Activated CD8-positive, alpha-beta memory T cell treated with anti-CD3 and anti-CD28 coated beads for 1 hour (primary cell): ENCODE measurements at regions not wholly inside any gene's neighbourhood (a gene's known extent, or its start where the extent isn't known, plus 50 kb on each side); places are given as distances from the start of the nearest gene placed in this dataset.

Experiments used
- DNase-seq, 2 donors: peaks; one replicate each; pipeline ENCODE4 v3.0.0-alpha.2; 2020; ENCODE audit warnings: low read depth in 1 of 2; ENCODE audit errors: extremely low read depth in 1 of 2

GRCh38 chr7:16320099-16320660 lies 101.2 kb downstream of the CRPPA start:
- no peak for DNase-seq

GRCh38 chr7:16318989-16319915 lies 102.1 kb downstream of the CRPPA start:
- DNase-seq: no peak

- no peak for DNase-seq
Observed at GRCh38 chr7:16318463-16318862, 102.9 kb downstream of the CRPPA start.

DNA sequence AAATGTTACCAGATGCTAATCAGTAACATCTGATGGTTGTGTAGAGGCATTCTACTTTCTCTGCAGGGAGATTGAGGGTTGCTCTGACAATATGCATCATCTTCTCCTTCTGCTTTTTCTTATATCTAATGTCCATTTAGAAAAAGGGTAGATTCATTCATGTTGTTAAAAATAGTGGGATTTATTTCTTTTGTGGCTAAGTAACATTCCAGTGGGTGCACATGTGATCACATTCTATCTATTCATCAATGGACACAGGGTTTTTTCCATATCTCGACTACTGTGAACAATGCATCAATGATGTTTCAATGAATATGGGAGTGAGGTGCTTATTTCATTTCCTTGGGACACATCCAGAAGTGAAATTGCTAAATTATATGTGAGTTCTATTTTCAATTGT lies 103.9 kb downstream of the CRPPA start:
- DNase-seq: no peak

- DNase-seq: no peak
Observed at GRCh38 chr7:16315280-16315679, 106.1 kb downstream of the CRPPA start.

DNA sequence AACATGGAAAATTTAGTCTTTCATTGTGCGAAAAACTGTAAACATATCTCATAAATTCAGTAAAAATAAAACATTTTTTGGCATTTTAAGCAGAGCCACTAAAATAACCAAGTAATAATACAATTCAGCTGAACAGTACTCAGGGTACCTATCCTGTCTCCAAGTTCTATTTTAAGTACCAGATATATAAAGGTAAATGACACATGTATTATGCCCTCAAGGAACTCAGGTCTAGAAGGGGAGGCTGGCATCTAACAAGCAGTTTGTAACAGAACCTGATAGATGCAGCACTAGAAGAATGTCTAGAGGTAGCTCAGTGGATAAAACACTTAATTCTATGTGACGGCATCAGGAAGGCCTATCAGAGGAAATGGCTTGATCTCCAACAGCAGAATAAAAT lies 112.2 kb downstream of the CRPPA start:
- no peak for DNase-seq

GRCh38 chr7:16301291-16301690 lies 120.0 kb downstream of the CRPPA start:
- DNase-seq: no peak

- no peak for DNase-seq
Observed at GRCh38 chr7:16300361-16300895, 120.9 kb downstream of the CRPPA start.

DNA sequence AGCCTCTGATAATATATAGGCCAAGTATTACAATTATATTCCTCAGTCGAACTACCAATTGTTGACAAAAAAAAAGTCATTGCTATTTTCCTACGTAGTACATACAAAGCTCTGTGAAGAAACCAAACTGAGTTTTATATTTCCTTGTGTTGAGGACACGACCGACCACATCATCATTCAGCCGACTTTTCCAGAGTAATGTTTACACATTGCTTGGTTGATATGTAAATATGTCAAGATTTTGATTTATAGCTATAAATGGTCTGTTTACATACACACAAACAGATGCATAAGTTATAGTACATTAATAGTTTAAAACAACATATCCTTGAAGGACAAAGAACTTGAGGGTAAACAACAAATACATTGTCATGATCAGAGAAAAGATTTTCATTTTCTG lies 121.5 kb downstream of the CRPPA start:
- DNase-seq: no peak

DNA sequence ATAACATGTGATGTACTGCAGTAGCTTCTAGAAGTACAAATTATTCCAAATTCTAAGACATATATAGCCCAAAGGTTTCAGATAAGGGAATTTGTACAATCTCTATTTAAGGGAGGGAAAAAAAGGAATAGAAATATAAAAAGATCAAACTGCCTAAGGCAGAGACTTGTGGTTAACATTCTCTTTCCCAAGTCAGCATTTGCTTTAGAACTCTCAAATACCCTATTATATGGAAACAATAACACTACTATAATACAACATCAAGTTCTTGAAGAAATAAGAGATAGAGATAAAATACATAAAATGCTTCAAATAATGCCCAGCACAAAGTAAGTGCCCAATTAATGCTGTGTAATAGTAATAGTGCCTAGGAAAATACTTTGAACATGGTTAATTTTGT lies 123.1 kb downstream of the CRPPA start:
- DNase-seq: no peak

DNA sequence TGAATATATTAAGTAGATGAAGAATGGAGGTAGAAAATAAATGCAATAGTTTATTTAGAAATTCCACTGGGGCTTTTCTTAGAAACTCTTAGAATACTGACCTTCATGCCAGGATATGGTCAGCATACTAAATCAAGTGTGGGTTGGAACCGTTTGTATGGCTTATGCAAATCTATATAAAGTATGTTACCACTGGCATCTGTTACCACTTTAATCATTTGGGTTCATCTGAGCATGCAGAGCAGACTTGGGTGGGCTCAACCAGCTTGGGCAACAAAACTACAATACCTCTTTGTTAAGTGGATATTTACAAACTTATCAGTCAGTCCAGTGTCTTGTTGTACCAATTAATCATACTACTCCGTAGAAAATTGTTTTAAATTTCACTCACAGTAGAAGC lies 125.8 kb downstream of the CRPPA start:
- DNase-seq: no peak

- DNase-seq: no peak
Observed at GRCh38 chr7:16293669-16294425, 127.5 kb downstream of the CRPPA start.

GRCh38 chr7:16284581-16284980 lies 136.8 kb downstream of the CRPPA start:
- no peak for DNase-seq

DNA sequence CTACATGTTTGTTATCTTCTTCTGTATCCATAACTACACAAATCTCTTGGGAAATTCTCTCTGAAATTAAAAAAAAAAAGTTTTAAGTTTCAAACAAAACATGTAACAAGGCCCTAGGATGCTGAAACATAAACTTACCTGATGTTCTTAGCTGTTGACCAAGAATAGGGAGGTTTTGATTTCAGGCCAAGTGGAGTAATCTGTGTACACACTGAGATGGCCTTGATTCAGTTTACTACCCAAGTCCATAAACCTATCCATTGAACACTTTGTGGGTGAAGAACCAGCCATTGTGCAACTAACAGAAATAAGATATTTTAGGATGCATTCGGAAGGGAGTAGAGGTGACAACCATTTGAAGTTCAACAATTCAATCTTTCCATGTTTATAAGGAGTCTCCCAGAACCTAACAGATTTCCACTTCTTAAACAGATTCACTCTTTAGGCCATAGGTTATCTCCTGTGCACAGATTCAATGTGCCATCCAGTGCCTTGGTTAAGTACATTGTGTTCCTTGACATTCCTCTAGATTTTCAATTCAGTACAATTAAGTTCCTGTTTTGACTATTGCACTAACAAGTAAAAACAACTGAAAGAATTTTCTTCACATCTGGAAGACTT lies 143.1 kb downstream of the CRPPA start:
- DNase-seq: no peak

GRCh38 chr7:16271990-16272665 lies 149.2 kb downstream of the CRPPA start:
- no peak for DNase-seq

GRCh38 chr7:16271355-16271915 lies 149.9 kb downstream of the CRPPA start:
- no peak for DNase-seq

- no peak for DNase-seq
Observed at GRCh38 chr7:16270844-16271243, 150.5 kb downstream of the CRPPA start.

- no peak for DNase-seq
Observed at GRCh38 chr7:16268821-16269768, 152.2 kb downstream of the CRPPA start.
